ENCODE measurements at regions not wholly inside any gene's neighbourhood (a gene's known extent, or its start where the extent isn't known, plus 50 kb on each side); places are given as distances from the start of the nearest gene placed in this dataset.

DNA sequence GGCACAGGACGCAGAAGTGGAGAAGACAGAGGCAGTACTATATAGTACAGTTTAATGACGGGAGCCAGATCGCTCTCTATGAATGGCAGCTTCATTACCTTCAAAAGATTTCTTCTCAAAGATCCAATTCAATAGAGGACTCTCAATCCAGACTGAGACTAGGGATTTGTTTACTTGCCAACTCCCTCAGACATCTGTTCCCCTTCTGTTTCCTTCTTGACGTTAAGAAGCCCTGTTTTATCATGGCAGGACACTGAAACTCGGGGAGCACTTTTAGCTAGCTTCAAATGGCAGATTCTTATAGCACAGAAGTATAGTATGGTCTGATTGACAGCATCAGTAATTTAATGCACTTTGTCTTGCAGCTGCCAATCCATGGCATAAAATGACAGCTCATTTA is 747.3 kb upstream of the C9orf72 start:
- Histone ChIP-seq H3K9me3 (no peaks in the 10 kb centered on the region; the same call in 1 of the 2 replicates), H3K27me3 (ENCODE audit: low read depth) (no peaks in the 10 kb centered on the region), H3K4me3 (no peak overlapping the region), H3K36me3 (replicated peaks) (no peaks in the 10 kb centered on the region), H3K4me1 (no peaks in the 10 kb centered on the region)
- in situ Hi-C loops (cut with MboI; ENCODE audit: low sequenced_read_pairs) = no loop called here
- DNase-seq (ENCODE audit: low spot score in 2 of 2) = no peak

DNA sequence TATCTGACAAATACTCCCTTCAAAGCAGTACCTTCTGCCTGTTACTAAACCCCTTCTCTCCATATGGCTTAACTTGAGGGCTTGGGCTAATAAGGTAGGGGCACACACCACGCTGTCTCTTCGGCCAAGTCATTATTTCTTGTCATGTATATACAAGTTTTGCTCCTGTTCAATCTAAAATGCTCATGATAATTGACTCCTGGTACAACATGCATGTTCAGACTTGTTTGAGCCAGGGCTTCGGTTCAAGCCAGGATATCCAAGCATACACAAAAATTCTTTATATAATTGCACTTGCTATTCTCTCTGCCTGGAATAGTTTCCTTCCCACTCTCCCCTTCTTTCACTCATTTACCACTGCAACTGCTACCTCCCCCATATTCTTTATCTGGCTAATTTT is 756.0 kb upstream of the C9orf72 start:
- Histone ChIP-seq H3K36me3 (replicated peaks) (no peaks in the 10 kb centered on the region), H3K4me1 (no peaks in the 10 kb centered on the region), H3K27me3 (ENCODE audit: low read depth) (no peaks in the 10 kb centered on the region), H3K9me3 (no peaks in the 10 kb centered on the region), H3K4me3 (no peak overlapping the region)
- in situ Hi-C loops (cut with MboI; ENCODE audit: low sequenced_read_pairs) = no loop called here
- no peak for DNase-seq (ENCODE audit: low spot score in 2 of 2)

DNA sequence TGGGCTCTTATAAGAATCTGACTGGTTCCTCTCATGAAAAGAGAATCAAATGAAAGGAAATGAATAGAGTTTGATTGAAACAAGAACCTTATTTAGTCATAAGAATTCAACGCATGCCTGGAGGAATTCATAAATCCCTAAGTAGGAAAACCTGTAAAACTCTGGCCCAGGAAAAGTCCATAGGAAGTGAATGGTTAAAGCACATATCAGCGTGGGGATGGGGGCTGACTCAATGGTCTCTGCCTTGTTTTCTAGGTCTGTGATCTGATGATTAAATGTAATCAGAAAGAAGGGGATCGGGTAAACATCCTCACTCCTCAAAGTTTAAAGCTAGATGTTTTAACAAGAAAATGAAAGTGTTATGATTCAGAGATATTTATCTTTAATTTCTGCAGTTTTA is 759.4 kb upstream of the C9orf72 start:
- H3K9me3 ChIP-seq = no peaks in the 10 kb centered on the region
- DNase-seq (ENCODE audit: low spot score in 2 of 2) = no peak
- no peak overlapping the region for H3K4me3 ChIP-seq
- in situ Hi-C loops (cut with MboI; ENCODE audit: low sequenced_read_pairs) = no loop called here
- no peaks in the 10 kb centered on the region for H3K4me1 ChIP-seq
- no peaks in the 10 kb centered on the region for H3K27me3 ChIP-seq (ENCODE audit: low read depth)
- no peaks in the 10 kb centered on the region for H3K36me3 ChIP-seq (replicated peaks)

DNA sequence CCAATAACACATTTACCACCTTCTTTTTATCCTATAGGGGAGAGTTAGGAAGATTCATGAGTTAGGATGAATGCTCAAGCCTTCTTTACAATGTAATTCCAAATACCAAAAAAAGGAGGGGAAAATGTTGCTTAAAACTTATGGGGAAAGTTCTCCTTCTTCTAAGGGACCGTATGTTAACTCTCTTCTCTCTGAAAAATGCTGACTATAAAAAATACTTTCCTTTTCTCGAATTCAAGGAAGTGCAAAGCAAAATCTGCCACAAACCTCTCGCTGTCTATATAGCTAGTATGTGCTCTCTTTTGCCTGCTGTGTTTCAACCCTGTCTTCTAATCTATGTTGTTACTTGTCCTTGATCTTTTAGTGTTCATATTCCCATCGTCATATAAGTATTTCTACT is 768.6 kb upstream of the C9orf72 start:
- in situ Hi-C loops (cut with MboI; ENCODE audit: low sequenced_read_pairs) = no loop called here
- Histone ChIP-seq H3K27me3 (ENCODE audit: low read depth) (no peaks in the 10 kb centered on the region), H3K4me3 (no peak overlapping the region), H3K9me3 (no peaks in the 10 kb centered on the region), H3K4me1 (no peaks in the 10 kb centered on the region), H3K36me3 (replicated peaks) (no peaks in the 10 kb centered on the region)
- DNase-seq (ENCODE audit: low spot score in 2 of 2) = no peak

DNA sequence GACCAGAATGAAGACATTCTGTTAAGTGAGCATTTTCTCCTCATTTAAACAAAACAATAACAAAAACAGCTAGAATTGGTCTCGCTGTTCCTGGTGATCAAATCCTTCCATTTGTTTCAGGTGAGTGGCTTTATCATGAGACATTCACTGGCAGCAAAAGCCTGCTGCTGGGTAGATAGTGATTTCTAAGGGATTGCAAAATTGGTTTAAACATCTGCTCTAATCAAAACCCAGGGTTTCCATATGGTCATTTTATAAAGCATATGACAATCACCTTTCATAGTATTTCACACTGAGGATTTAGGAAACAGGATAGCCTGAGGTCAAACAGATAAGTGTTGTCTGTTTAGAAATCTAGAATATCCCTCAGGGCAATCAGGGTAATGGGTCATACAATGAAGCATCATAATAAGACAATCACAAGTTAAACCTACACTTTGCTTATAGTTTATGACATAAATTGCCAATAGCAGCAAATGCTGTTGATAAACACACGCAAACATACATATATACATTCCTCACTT is 769.6 kb upstream of the C9orf72 start:
- H3K36me3 ChIP-seq (replicated peaks) = no peaks in the 10 kb centered on the region
- no peak overlapping the region for H3K4me3 ChIP-seq
- in situ Hi-C loops (cut with MboI; ENCODE audit: low sequenced_read_pairs) = no loop called here
- no peaks in the 10 kb centered on the region for H3K9me3 ChIP-seq
- no peaks in the 10 kb centered on the region for H3K27me3 ChIP-seq (ENCODE audit: low read depth)
- no peak for DNase-seq (ENCODE audit: low spot score in 2 of 2)
- no peaks in the 10 kb centered on the region for H3K4me1 ChIP-seq

DNA sequence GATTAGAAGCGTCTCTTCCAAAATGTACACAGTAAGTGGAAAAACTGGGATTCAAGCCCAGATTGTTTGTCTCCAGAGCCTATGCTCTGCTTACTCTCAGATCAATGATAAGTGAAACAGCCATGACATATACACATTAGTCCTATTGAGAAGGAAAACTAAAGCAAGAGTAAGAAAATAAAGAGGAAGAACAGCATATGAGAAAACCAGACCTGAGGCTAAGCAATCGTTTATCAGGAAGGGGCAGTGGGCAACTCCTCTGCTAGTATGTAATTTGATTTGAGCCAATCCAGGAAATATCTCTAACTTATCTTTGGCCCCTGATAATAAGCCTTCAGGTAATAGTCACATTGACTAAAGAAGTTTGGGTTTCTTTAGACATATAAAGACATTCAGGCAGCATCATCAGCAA is 789.9 kb upstream of the C9orf72 start:
- DNase-seq (ENCODE audit: low spot score in 2 of 2) = no peak
- in situ Hi-C loops (cut with MboI; ENCODE audit: low sequenced_read_pairs) = no loop called here
- no peaks in the 10 kb centered on the region for H3K27me3 ChIP-seq (ENCODE audit: low read depth)

DNA sequence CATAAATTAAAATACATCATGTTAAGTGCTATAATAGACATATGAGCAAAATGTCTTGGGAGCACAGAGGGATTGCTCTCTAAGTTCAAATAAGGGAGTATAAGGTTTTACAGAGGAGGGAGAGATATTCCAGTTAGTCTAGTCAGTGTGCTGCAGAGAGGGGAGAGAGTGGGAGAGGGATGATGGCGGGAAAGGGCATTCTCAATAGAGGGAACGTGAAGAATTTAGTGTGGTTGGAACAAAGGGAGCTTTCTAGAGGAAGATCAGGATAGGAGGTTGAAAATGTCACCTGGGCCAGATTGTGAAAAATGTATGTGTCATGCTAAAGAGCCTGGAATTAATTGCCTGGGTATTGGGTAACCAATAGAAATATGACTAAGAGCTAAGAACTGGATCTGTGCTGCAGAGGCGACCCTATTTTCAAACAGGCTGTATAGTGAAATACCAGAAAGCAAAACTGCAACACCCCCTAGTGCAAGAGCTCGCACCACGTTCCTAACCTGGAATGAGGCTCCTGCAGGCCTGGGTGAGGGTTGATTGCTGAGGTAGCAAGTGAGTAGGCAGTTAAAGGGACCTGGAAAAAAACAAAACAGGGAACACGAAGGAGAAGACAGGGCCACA is 791.8 kb upstream of the C9orf72 start:
- Histone ChIP-seq H3K4me1 (no peaks in the 10 kb centered on the region), H3K9me3 (no peaks in the 10 kb centered on the region), H3K27me3 (ENCODE audit: low read depth) (no peaks in the 10 kb centered on the region), H3K4me3 (no peak overlapping the region), H3K36me3 (replicated peaks) (no peaks in the 10 kb centered on the region)
- in situ Hi-C loops (cut with MboI; ENCODE audit: low sequenced_read_pairs) = no loop called here
- DNase-seq (ENCODE audit: low spot score in 2 of 2) = no peak

More for the DNA sequence above, 789.9 kb upstream of the C9orf72 start:
- Histone ChIP-seq H3K4me1 (no peaks in the 10 kb centered on the region), H3K4me3 (no peak overlapping the region), H3K36me3 (replicated peaks) (no peaks in the 10 kb centered on the region), H3K9me3 (no peaks in the 10 kb centered on the region)

DNA sequence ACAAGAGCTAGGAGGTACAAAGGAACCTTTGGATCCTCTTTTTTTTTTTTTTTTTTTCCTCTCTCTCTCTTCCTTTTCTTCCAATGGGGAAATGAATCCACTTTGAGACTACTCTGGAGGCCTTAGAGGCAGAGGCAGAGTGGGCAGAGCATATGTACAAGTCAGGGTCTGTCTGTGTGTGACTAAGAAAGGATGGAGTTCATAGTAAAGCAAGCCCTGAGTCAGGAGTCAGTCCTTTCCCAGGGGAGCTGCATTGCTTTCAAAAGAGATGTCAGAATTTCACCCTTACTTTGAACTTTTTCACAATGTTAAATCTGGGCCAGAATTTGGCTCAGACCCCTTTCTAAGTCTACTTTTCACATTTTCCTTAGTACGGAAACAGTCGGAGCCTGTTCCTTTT is 792.4 kb upstream of the C9orf72 start:
- in situ Hi-C loops (cut with MboI; ENCODE audit: low sequenced_read_pairs) = no loop called here
- Histone ChIP-seq H3K4me1 (no peaks in the 10 kb centered on the region), H3K9me3 (no peaks in the 10 kb centered on the region), H3K36me3 (replicated peaks) (no peaks in the 10 kb centered on the region), H3K4me3 (no peak overlapping the region), H3K27me3 (ENCODE audit: low read depth) (no peaks in the 10 kb centered on the region)
- no peak for DNase-seq (ENCODE audit: low spot score in 2 of 2)

DNA sequence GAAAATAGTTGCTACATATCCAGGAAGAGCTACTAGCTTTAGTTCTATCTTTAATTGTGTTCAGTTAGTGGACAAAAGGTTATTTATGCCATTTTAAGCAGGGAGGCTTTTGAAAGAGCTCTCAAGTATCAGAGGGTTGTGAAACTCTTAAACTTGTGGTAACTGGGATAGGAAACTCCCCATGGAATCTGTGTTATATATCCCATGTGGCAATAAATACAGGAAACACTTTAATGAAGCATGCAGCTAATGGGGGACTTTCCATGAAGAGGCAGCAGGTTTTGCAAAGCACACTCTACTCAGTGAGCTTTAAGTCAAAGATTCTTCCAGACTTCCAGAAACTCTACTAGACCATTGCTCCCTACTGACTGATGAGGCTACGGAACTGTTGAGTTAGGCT is 805.0 kb upstream of the C9orf72 start:
- Histone ChIP-seq H3K4me1 (no peaks in the 10 kb centered on the region), H3K9me3 (no peaks in the 10 kb centered on the region), H3K36me3 (replicated peaks) (no peaks in the 10 kb centered on the region), H3K27me3 (ENCODE audit: low read depth) (no peaks in the 10 kb centered on the region), H3K4me3 (no peak overlapping the region)
- in situ Hi-C loops (cut with MboI; ENCODE audit: low sequenced_read_pairs) = no loop called here
- no peak for DNase-seq (ENCODE audit: low spot score in 2 of 2)

DNA sequence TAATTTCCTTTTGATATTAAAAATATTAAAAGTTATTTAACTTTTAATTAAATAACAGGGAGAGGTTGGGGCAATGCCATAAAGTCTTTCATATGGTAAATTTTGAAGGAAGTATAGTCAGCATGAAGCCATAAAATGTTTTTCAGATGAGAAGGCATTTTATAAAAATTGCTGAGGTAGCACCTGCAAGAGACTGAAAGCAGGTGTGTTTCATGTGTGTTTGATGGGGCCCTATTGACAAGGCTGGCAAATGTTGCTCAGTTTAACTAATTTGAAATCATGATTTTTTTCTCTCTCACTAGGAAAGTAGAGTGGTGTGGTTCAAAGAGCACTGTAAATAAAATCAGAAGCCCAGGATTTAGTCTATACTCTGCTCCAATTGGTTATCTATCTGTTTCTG is 805.8 kb upstream of the C9orf72 start:
- DNase-seq (ENCODE audit: low spot score in 2 of 2) = no peak
- Histone ChIP-seq H3K36me3 (replicated peaks) (no peaks in the 10 kb centered on the region), H3K4me1 (no peaks in the 10 kb centered on the region), H3K27me3 (ENCODE audit: low read depth) (no peaks in the 10 kb centered on the region), H3K9me3 (no peaks in the 10 kb centered on the region), H3K4me3 (no peak overlapping the region)
- in situ Hi-C loops (cut with MboI; ENCODE audit: low sequenced_read_pairs) = no loop called here

DNA sequence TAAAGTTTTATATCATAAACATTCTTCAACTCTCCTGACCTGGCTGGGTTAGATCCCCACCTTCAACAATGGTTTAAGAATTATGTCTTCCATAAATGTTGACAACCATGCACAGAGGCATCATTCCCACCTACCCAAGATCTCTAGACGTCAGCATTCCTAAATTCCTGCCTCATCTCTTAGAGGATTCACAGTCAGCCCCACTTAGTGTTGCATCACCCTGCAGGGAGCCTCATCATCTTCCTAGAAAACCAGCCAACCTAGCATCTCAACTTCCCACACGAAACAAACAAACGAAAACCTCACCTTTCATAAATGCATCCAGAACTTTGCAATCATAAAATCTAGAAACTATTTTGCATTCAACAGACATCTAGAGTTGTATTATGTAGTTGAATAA is 816.1 kb upstream of the C9orf72 start:
- no peak for DNase-seq (ENCODE audit: low spot score in 2 of 2)
- in situ Hi-C loops (cut with MboI; ENCODE audit: low sequenced_read_pairs) = no loop called here
- Histone ChIP-seq H3K4me3 (no peak overlapping the region), H3K9me3 (no peaks in the 10 kb centered on the region), H3K27me3 (ENCODE audit: low read depth) (no peaks in the 10 kb centered on the region), H3K4me1 (no peaks in the 10 kb centered on the region), H3K36me3 (replicated peaks) (no peaks in the 10 kb centered on the region)

DNA sequence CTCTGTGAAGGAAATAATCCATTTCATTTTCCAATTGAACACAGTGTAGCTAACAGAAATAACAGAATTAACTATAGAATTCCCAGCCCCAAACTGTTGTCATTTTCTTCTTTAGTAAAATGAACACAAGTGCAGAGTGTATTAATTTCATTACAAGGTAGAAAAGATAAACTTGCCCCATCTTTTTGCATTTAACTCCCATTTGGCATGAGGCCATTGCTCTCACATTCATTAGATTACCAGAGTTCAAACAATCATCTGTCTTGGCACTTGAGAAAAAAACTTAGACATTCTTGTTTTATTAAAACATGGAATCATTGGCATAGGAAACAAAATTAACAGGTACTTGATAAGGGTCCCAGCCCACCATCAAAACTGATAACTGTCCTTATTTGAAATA is 821.5 kb upstream of the C9orf72 start:
- Histone ChIP-seq H3K4me3 (no peak overlapping the region), H3K27me3 (ENCODE audit: low read depth) (no peaks in the 10 kb centered on the region), H3K9me3 (no peaks in the 10 kb centered on the region), H3K36me3 (replicated peaks) (no peaks in the 10 kb centered on the region), H3K4me1 (no peaks in the 10 kb centered on the region)
- in situ Hi-C loops (cut with MboI; ENCODE audit: low sequenced_read_pairs) = no loop called here
- no peak for DNase-seq (ENCODE audit: low spot score in 2 of 2)

DNA sequence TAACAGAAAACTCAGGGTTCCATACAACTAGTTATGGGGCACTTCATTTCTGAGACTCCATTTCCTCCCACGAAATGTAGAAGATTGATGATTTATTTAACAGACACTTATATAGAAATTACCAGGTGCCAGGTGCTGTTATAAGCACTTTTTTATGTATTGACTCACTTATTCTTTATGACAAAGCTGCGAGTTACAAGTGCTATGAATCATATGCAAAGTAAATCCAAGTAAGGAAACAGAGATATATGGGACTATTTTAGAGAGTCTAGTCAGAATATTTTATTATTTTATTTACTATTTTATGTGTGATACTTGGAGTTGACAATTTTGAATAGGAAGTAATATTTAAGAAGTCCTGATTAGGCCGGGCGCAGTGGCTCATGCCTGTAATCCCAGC is 822.8 kb upstream of the C9orf72 start:
- no peak for DNase-seq (ENCODE audit: low spot score in 2 of 2)
- H3K36me3 ChIP-seq (replicated peaks) = no peaks in the 10 kb centered on the region
- no peak overlapping the region for H3K4me3 ChIP-seq
- no peaks in the 10 kb centered on the region for H3K4me1 ChIP-seq
- no peaks in the 10 kb centered on the region for H3K9me3 ChIP-seq
- in situ Hi-C loops (cut with MboI; ENCODE audit: low sequenced_read_pairs) = no loop called here
- H3K27me3 ChIP-seq (ENCODE audit: low read depth) = no peaks in the 10 kb centered on the region

DNA sequence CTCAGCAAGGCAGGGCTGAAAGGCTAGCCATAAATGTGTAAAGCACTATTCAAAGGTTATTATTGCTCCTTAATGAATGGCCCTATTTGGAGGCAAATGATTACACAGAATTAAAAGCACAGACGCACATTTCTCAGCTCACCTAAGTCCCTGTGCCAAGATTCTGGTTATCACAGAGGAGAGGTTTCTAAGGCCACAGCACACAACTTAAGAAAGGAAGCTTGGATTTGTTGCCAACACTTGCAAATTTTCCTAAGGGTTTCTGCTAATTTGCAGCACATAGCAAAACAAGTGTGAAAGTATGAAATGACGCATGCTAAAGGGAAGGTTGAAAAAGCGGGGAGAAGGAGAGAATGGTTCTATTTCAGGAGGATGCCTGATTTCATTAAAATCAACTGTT is 834.1 kb upstream of the C9orf72 start:
- in situ Hi-C loops (cut with MboI; ENCODE audit: low sequenced_read_pairs) = no loop called here
- no peaks in the 10 kb centered on the region for H3K4me1 ChIP-seq
- no peaks in the 10 kb centered on the region for H3K36me3 ChIP-seq (replicated peaks)
- no peak for DNase-seq (ENCODE audit: low spot score in 2 of 2)
- no peak overlapping the region for H3K4me3 ChIP-seq
- H3K9me3 ChIP-seq = no peaks in the 10 kb centered on the region
- H3K27me3 ChIP-seq (ENCODE audit: low read depth) = no peaks in the 10 kb centered on the region

DNA sequence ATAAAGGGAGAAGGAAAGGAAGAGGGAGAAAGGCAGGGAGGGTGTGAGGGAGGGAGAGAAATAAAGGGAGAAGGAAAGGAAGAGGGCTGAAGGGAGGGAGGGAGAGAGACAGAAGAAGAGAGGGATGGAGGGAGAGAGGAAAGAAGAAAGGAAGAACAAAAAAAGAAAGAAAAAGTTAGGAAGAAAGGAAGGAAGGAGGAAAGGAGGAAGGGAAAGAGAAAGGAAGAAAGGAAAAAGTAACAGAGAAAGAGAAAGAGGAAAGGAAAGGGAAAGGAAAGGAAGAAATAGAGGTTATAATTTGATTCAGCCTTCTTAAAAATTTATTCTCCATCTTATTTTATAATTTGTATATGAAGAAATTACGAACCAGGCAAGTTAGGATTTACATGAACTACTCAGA is 836.6 kb upstream of the C9orf72 start:
- no peak for DNase-seq (ENCODE audit: low spot score in 2 of 2)
- H3K36me3 ChIP-seq (replicated peaks) = no peaks in the 10 kb centered on the region
- H3K27me3 ChIP-seq (ENCODE audit: low read depth) = no peaks in the 10 kb centered on the region
- no peak overlapping the region for H3K4me3 ChIP-seq
- no peaks in the 10 kb centered on the region for H3K4me1 ChIP-seq
- in situ Hi-C loops (cut with MboI; ENCODE audit: low sequenced_read_pairs) = no loop called here
- no peaks in the 10 kb centered on the region for H3K9me3 ChIP-seq

All from HAP-1 (cell line).